SK-N-SH treated with all-trans-retinoic acid at 6 μM for 48 hours (cell line): ENCODE measurements at regions not wholly inside any gene's neighbourhood (a gene's known extent, or its start where the extent isn't known, plus 50 kb on each side); places are given as distances from the start of the nearest gene placed in this dataset.

Experiments used
- ATAC-seq: fragments of 200-7000 bp; cut with Tn5 transposase; 3 replicates; pipeline ENCODE4 v1.9.1; 2020; ENCODE audit warnings: mild to moderate bottlenecking, moderate library complexity
- ARNTL ChIP-seq: fragments of 450-650 bp; formaldehyde crosslinking; IDR thresholded peaks from 2 replicates; pipeline ENCODE4 v1.5.0; 2020; ENCODE audit warnings: low read depth, mild to moderate bottlenecking, moderate library complexity, borderline replicate concordance
- BACH2 ChIP-seq: fragments of 250-450 bp; sonication (Bioruptor Pico); IDR thresholded peaks from 2 replicates; pipeline ENCODE4 v1.9.0; 2021; ENCODE audit warnings: mild to moderate bottlenecking, borderline replicate concordance
- CREB5 ChIP-seq: fragments of 250-450 bp; sonication (Bioruptor Pico); IDR thresholded peaks from 2 replicates; pipeline ENCODE4 v1.5.1; 2020; ENCODE audit warnings: low read depth, mild to moderate bottlenecking, moderate library complexity
- CSDC2 ChIP-seq: fragments of 250-450 bp; sonication (Bioruptor Pico); IDR thresholded peaks from 2 replicates; pipeline ENCODE4 v1.5.0; 2020; ENCODE audit warnings: mild to moderate bottlenecking, moderate library complexity
- ESRRG ChIP-seq: fragments of 250-450 bp; sonication (Bioruptor Pico); IDR thresholded peaks from 2 replicates; pipeline ENCODE4 v1.6.1; 2021; ENCODE audit warnings: mild to moderate bottlenecking
- GLIS3 ChIP-seq: fragments of 250-450 bp; sonication (Bioruptor Pico); IDR thresholded peaks from 2 replicates; pipeline ENCODE4 v1.5.0; 2020; ENCODE audit warnings: mild to moderate bottlenecking, moderate library complexity
- ISL1 ChIP-seq: fragments of 250-450 bp; sonication (Bioruptor Pico); IDR thresholded peaks from 2 replicates; pipeline ENCODE4 v2.1.2; 2022; ENCODE audit warnings: mild to moderate bottlenecking, moderate library complexity
- OSR1 ChIP-seq: fragments of 250-450 bp; sonication (Bioruptor Pico); IDR thresholded peaks from 2 replicates; pipeline ENCODE4 v1.8.0; 2022; ENCODE audit warnings: moderate library complexity, mild to moderate bottlenecking, inconsistent platforms
- POU6F1 ChIP-seq: fragments of 250-450 bp; sonication (Bioruptor Pico); IDR thresholded peaks from 2 replicates; pipeline ENCODE4 v1.8.0; 2021; ENCODE audit warnings: low read depth, mild to moderate bottlenecking, moderate library complexity, borderline replicate concordance
- PPARA ChIP-seq: fragments of 250-450 bp; sonication (Bioruptor Pico); IDR thresholded peaks from 2 replicates; pipeline ENCODE4 v1.5.0; 2020; ENCODE audit warnings: mild to moderate bottlenecking, borderline replicate concordance
- RARB ChIP-seq: fragments of 250-450 bp; sonication (Bioruptor Pico); IDR thresholded peaks from 2 replicates; pipeline ENCODE4 v1.8.0; 2021; ENCODE audit warnings: mild to moderate bottlenecking, moderate library complexity
- SNAI2 ChIP-seq: fragments of 250-450 bp; sonication (Bioruptor Pico); IDR thresholded peaks from 2 replicates; pipeline ENCODE4 v1.5.0; 2020; ENCODE audit warnings: mild to moderate bottlenecking, moderate library complexity
- TCF4 ChIP-seq: fragments of 250-450 bp; sonication (Bioruptor Pico); IDR thresholded peaks from 2 replicates; pipeline ENCODE4 v1.8.0; 2021; ENCODE audit warnings: mild to moderate bottlenecking, moderate library complexity, borderline replicate concordance
- TOX ChIP-seq: fragments of 250-450 bp; sonication (Bioruptor Pico); IDR thresholded peaks from 2 replicates; pipeline ENCODE4 v1.8.0; 2021; ENCODE audit warnings: mild to moderate bottlenecking, moderate library complexity, borderline replicate concordance
- ZC3H10 ChIP-seq: fragments of 250-450 bp; sonication (Bioruptor Pico); IDR thresholded peaks from 2 replicates; pipeline ENCODE4 v1.5.1; 2021; ENCODE audit warnings: mild to moderate bottlenecking, moderate library complexity
- ZFP30 ChIP-seq: fragments of 450-650 bp; formaldehyde crosslinking; IDR thresholded peaks from 2 replicates; pipeline ENCODE4 v1.5.0; 2022; ENCODE audit warnings: mild to moderate bottlenecking, moderate library complexity
- ZNF565 ChIP-seq: fragments of 450-650 bp; formaldehyde crosslinking; conservative IDR thresholded peaks from 2 replicates; pipeline ENCODE4 v1.5.0; 2020; ENCODE audit warnings: low read depth, mild to moderate bottlenecking, moderate library complexity
- ZNF70 ChIP-seq: fragments of 450-650 bp; formaldehyde crosslinking; IDR thresholded peaks from 2 replicates; pipeline ENCODE4 v1.5.0; 2020; ENCODE audit warnings: mild to moderate bottlenecking, moderate library complexity
- ZNF8 ChIP-seq: fragments of 450-650 bp; formaldehyde crosslinking; IDR thresholded peaks from 2 replicates; pipeline ENCODE4 v1.5.0; 2020; ENCODE audit warnings: mild to moderate bottlenecking, moderate library complexity
- TF ChIP-seq, protein P1 (sequence below): fragments of 250-450 bp; sonication (Bioruptor Pico); IDR thresholded peaks from 2 replicates; pipeline ENCODE4 v1.5.1; 2021; ENCODE audit warnings: mild to moderate bottlenecking, moderate library complexity
- TF ChIP-seq, protein P2 (sequence below): fragments of 250-450 bp; sonication (Bioruptor Pico); IDR thresholded peaks from 2 replicates; pipeline ENCODE4 v1.8.0; 2020; ENCODE audit warnings: mild to moderate bottlenecking, moderate library complexity, borderline replicate concordance

GRCh38 chr12:77537663-77538062 lies 293.0 kb upstream of the NAV3 start:
- TF ChIP-seq SNAI2 (CRISPR knock-in tag) (no peak), ZNF565 (CRISPR knock-in tag) (no peak), BACH2 (CRISPR knock-in tag) (no peak), TOX (no peak), PPARA (CRISPR knock-in tag) (no peak), CSDC2 (CRISPR knock-in tag) (no peak), ISL1 (CRISPR knock-in tag) (no peak), CREB5 (CRISPR knock-in tag) (no peak), OSR1 (CRISPR knock-in tag) (no peak), ARNTL (CRISPR knock-in tag) (no peak), ZFP30 (CRISPR knock-in tag) (no peak)
- TF ChIP-seq, protein P1, sequence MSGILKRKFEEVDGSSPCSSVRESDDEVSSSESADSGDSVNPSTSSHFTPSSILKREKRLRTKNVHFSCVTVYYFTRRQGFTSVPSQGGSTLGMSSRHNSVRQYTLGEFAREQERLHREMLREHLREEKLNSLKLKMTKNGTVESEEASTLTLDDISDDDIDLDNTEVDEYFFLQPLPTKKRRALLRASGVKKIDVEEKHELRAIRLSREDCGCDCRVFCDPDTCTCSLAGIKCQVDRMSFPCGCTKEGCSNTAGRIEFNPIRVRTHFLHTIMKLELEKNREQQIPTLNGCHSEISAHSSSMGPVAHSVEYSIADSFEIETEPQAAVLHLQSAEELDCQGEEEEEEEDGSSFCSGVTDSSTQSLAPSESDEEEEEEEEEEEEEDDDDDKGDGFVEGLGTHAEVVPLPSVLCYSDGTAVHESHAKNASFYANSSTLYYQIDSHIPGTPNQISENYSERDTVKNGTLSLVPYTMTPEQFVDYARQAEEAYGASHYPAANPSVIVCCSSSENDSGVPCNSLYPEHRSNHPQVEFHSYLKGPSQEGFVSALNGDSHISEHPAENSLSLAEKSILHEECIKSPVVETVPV (CRISPR knock-in tag), result no peak
- ATAC-seq, result no peak

DNA sequence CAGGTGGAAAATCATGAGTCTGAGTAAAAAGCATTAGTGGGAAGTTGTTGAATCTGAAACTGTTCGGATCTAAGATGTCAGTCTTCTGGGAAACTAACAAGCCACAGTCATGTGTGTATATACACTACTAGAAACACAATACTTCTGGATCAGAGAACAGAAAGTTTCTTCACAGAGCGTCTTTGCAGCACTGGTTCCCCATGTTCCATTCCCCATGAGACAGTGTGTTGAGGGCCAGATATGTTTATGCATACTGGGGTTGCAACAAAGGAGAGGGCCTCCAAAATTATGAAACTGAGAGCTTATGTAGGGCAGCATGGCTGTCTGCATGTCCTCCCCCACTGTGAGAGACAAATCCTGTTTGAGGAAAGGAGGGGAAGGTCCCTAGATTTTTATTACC lies 295.0 kb upstream of the NAV3 start:
- ATAC-seq, result no peak

More for the DNA sequence above, 295.0 kb upstream of the NAV3 start:
- no peak for TF ChIP-seq ISL1 (CRISPR knock-in tag)
- no peak for TF ChIP-seq ZC3H10 (CRISPR knock-in tag)
- TF ChIP-seq ARNTL (CRISPR knock-in tag), result no peak
- TF ChIP-seq, protein P2, sequence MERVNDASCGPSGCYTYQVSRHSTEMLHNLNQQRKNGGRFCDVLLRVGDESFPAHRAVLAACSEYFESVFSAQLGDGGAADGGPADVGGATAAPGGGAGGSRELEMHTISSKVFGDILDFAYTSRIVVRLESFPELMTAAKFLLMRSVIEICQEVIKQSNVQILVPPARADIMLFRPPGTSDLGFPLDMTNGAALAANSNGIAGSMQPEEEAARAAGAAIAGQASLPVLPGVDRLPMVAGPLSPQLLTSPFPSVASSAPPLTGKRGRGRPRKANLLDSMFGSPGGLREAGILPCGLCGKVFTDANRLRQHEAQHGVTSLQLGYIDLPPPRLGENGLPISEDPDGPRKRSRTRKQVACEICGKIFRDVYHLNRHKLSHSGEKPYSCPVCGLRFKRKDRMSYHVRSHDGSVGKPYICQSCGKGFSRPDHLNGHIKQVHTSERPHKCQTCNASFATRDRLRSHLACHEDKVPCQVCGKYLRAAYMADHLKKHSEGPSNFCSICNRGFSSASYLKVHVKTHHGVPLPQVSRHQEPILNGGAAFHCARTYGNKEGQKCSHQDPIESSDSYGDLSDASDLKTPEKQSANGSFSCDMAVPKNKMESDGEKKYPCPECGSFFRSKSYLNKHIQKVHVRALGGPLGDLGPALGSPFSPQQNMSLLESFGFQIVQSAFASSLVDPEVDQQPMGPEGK (CRISPR knock-in tag), result no peak
- no peak for TF ChIP-seq ZNF565 (CRISPR knock-in tag)
- TF ChIP-seq POU6F1 (CRISPR knock-in tag), result no peak
- no peak for TF ChIP-seq CREB5 (CRISPR knock-in tag)
- no peak for TF ChIP-seq SNAI2 (CRISPR knock-in tag)
- no peak for TF ChIP-seq OSR1 (CRISPR knock-in tag)
- TF ChIP-seq, protein P1 (CRISPR knock-in tag), result no peak
- TF ChIP-seq RARB (CRISPR knock-in tag), result no peak
- TF ChIP-seq ZNF70 (CRISPR knock-in tag), result no peak
- no peak for TF ChIP-seq GLIS3
- no peak for TF ChIP-seq ESRRG (CRISPR knock-in tag)
- TF ChIP-seq TCF4 (CRISPR knock-in tag), result no peak
- no peak for TF ChIP-seq CSDC2 (CRISPR knock-in tag)
- no peak for TF ChIP-seq PPARA (CRISPR knock-in tag)
- TF ChIP-seq ZNF8, result no peak
- no peak for TF ChIP-seq BACH2 (CRISPR knock-in tag)
